GM12878 (cell line): ENCODE measurements at regions not wholly inside any gene's neighbourhood (a gene's known extent, or its start where the extent isn't known, plus 50 kb on each side); places are given as distances from the start of the nearest gene placed in this dataset.

Experiments
- ATAC-seq: fragments of 200-7000 bp; cut with Tn5 transposase; 3 replicates; pipeline ENCODE4 v1.9.1; 2020; ENCODE audit warnings: mild to moderate bottlenecking, moderate library complexity
- BruUV-seq: library from RNA; stranded (reverse); fragments of 400-500 nt; replicated peaks from 2 replicates; lab custom pipeline; 2021; lab: Mats Ljungman, UMichigan
- CTCF ChIA-PET: fragments of 300-600 bp; sonication (Branson Sonifier 250); formaldehyde crosslinking; extraction: SDS; loops from one replicate; lab custom pipeline; 2021; ENCODE audit warnings: inconsistent platforms; lab: Yijun Ruan, JAX
- POLR2A ChIA-PET: fragments of 350-600 bp; formaldehyde crosslinking; extraction: SDS; loops from one replicate; lab custom pipeline; 2021; ENCODE audit warnings: inconsistent platforms; lab: Charles Lee
- RAD21 ChIA-PET: fragments of 300-600 bp; sonication (Branson Sonifier 250); formaldehyde crosslinking; loops from one replicate; lab custom pipeline; 2023; ENCODE audit warnings: antibody characterized with exemption; ENCODE audit not compliant: unreplicated experiment; lab: Charles Lee
- SMC1A ChIA-PET: fragments of 300-600 bp; sonication (Branson Sonifier 250); formaldehyde crosslinking; loops from one replicate; lab custom pipeline; 2023; ENCODE audit not compliant: unreplicated experiment, uncharacterized antibody; lab: Charles Lee
- DNase-seq: peaks from one replicate; pipeline ENCODE4 v3.0.0-alpha.2; 2011; ENCODE audit warnings: low read depth, low spot score
- FAIRE-seq: peaks from 3 replicates; lab custom pipeline; 2011; peaks lifted over from hg19 to GRCh38; lab: Jason Lieb, UNC
- H2AFZ ChIP-seq: 2 replicates; pipeline ENCODE4 v1.6.0; 2011; ENCODE audit warnings: low read depth, low read length, control low read depth; ENCODE audit not compliant: control insufficient read depth
- H3K27ac ChIP-seq: 2 replicates; pipeline ENCODE4 v1.5.1; 2011; ENCODE audit warnings: control low read depth; ENCODE audit not compliant: control insufficient read depth, insufficient read depth
- H3K27me3 ChIP-seq, 2 experiments: replicated peaks in 1 of 2; 2 replicates each; pipeline versions ENCODE4 v1.6.0 to v1.6.1; 2011; ENCODE audit warnings: low read length in 1 of 2; ENCODE audit not compliant: control insufficient read depth in 2 of 2, insufficient read depth in 2 of 2
- H3K36me3 ChIP-seq, 2 experiments: 2 replicates each; pipeline ENCODE4 v1.5.1; 2011; ENCODE audit warnings: low read length in 1 of 2; ENCODE audit not compliant: control insufficient read depth in 2 of 2, insufficient read depth in 2 of 2
- H3K4me1 ChIP-seq: 2 replicates; pipeline ENCODE4 v1.6.1; 2011; ENCODE audit warnings: mild to moderate bottlenecking, low read length, moderate library complexity, mixed read lengths; ENCODE audit not compliant: control insufficient read depth, insufficient read depth
- H3K4me2 ChIP-seq: 2 replicates; pipeline ENCODE4 v1.6.0; 2011; ENCODE audit warnings: control low read depth; ENCODE audit not compliant: control insufficient read depth, insufficient read depth
- H3K4me3 ChIP-seq: fragments of 200-600 bp; sonication (generic); 2 replicates; pipeline ENCODE4 v1.5.1; 2016
- H3K79me2 ChIP-seq: 2 replicates; pipeline ENCODE4 v1.6.0; 2011; ENCODE audit warnings: low read length; ENCODE audit not compliant: control insufficient read depth, insufficient read depth
- H3K9ac ChIP-seq: 2 replicates; pipeline ENCODE4 v1.8.0; 2011; ENCODE audit warnings: low read length, control low read depth, mixed read lengths; ENCODE audit not compliant: control insufficient read depth, insufficient read depth
- H3K9me3 ChIP-seq: replicated peaks from 3 replicates; pipeline ENCODE4 v1.5.1; 2011; ENCODE audit warnings: mild to moderate bottlenecking, low read length; ENCODE audit not compliant: control insufficient read depth, insufficient read depth
- H4K20me1 ChIP-seq: 2 replicates; pipeline ENCODE4 v1.6.0; 2011; ENCODE audit not compliant: control insufficient read depth, insufficient read depth
- ATF7 ChIP-seq: fragments of 450-650 bp; IDR thresholded peaks from 2 replicates; pipeline ENCODE4 v1.6.1; 2016; ENCODE audit warnings: low read depth, mild to moderate bottlenecking
- BACH1 ChIP-seq: fragments of 450-650 bp; IDR thresholded peaks from 2 replicates; pipeline ENCODE4 v1.6.1; 2017; ENCODE audit warnings: mild to moderate bottlenecking, borderline replicate concordance
- BHLHE40 ChIP-seq, 2 experiments: fragments of 450-650 bp in 1 of 2; IDR thresholded peaks; 2 replicates each; pipeline ENCODE4 v1.6.1; 2011 to 2017; ENCODE audit warnings: low read depth in 2 of 2, borderline replicate concordance in 1 of 2, improper control_type of control experiment in 1 of 2, low read length in 1 of 2, mild to moderate bottlenecking in 1 of 2
- CHD4 ChIP-seq: fragments of 200-600 bp; sonication (generic); IDR thresholded peaks from 2 replicates; pipeline ENCODE4 v1.6.1; 2016; ENCODE audit warnings: mild to moderate bottlenecking
- CTCF ChIP-seq, 3 experiments: IDR thresholded peaks in 2 of 3; conservative IDR thresholded peaks in 1 of 3; 2 replicates each; pipeline ENCODE4 v1.5.1; 2011; ENCODE audit warnings: low read depth in 3 of 3, low read length in 3 of 3, mild to moderate bottlenecking in 3 of 3, control low read depth in 2 of 3, moderate library complexity in 2 of 3, inconsistent platforms in 1 of 3, mixed read lengths in 1 of 3; ENCODE audit not compliant: control insufficient read depth in 2 of 3, insufficient read depth in 1 of 3; ENCODE audit errors: extremely low read depth in 1 of 3
- EGR1 ChIP-seq, 2 experiments: IDR thresholded peaks; 1 replicate in 1 of 2; 2 replicates in 1 of 2; pipeline ENCODE4 v1.6.1; 2011 to 2012; ENCODE audit warnings: low read depth in 2 of 2, low read length in 2 of 2, borderline replicate concordance in 1 of 2, mild to moderate bottlenecking in 1 of 2, moderate library complexity in 1 of 2
- GABPA ChIP-seq: IDR thresholded peaks from 2 replicates; pipeline ENCODE4 v1.6.1; 2014; ENCODE audit warnings: antibody characterized with exemption, low read depth, mild to moderate bottlenecking, inconsistent platforms
- GATAD2B ChIP-seq: fragments of 450-650 bp; conservative IDR thresholded peaks from 2 replicates; pipeline ENCODE4 v1.6.1; 2017; ENCODE audit warnings: low read depth, mild to moderate bottlenecking, moderate library complexity
- HDAC6 ChIP-seq: fragments of 200-600 bp; sonication (generic); IDR thresholded peaks from one replicate; pipeline ENCODE4 v1.8.0; 2017; ENCODE audit warnings: antibody characterized with exemption; ENCODE audit not compliant: unreplicated experiment
- MTA2 ChIP-seq: fragments of 450-650 bp; IDR thresholded peaks from 2 replicates; pipeline ENCODE4 v1.6.1; 2016; ENCODE audit warnings: low read depth, mild to moderate bottlenecking, moderate library complexity
- MXI1 ChIP-seq: fragments of 150-350 bp; IDR thresholded peaks from 2 replicates; pipeline ENCODE4 v1.6.1; 2011; ENCODE audit warnings: low read depth, mild to moderate bottlenecking, inconsistent platforms, low read length, improper control_type of control experiment
- NR2C1 ChIP-seq: fragments of 450-650 bp; IDR thresholded peaks from 2 replicates; pipeline ENCODE4 v1.6.1; 2017; ENCODE audit warnings: antibody characterized with exemption, mild to moderate bottlenecking, moderate library complexity
- PKNOX1 ChIP-seq: fragments of 450-650 bp; IDR thresholded peaks from 2 replicates; pipeline ENCODE4 v1.6.1; 2016; ENCODE audit warnings: mild to moderate bottlenecking
- RELA ChIP-seq: fragments of 450-650 bp; IDR thresholded peaks from 2 replicates; pipeline ENCODE4 v1.8.0; 2014; ENCODE audit warnings: borderline replicate concordance; ENCODE audit not compliant: partially characterized antibody
- SREBF1 ChIP-seq: IDR thresholded peaks from 2 replicates; pipeline ENCODE4 v1.6.1; 2012; ENCODE audit warnings: mild to moderate bottlenecking, low read length
- ZNF217 ChIP-seq: fragments of 450-650 bp; IDR thresholded peaks from 2 replicates; pipeline ENCODE4 v1.6.1; 2017; ENCODE audit warnings: antibody characterized with exemption, mild to moderate bottlenecking
- WGBS: methylation state at CpG from one replicate; pipeline ENCODE4 v1.1.6; 2016; ENCODE audit warnings: low lambda C conversion rate; ENCODE audit not compliant: insufficient replicate concordance, insufficient coverage; ENCODE audit errors: missing lambda C conversion rate; 5-methylcytosine and 5-hydroxymethylcytosine counted together
- in situ Hi-C: fragments of 300-500 bp; cut with MboI; formaldehyde crosslinking; loops from 9 replicates; pipeline ENCODE4 v1.14.3; 2018; ENCODE audit warnings: mixed read lengths
- intact Hi-C: fragments of 100-400 bp; cut with micrococcal nuclease; formaldehyde crosslinking; loops from one replicate; pipeline ENCODE4 v1.14.2; 2022; ENCODE audit not compliant: unreplicated experiment
- TF ChIP-seq, protein P1 (sequence below): IDR thresholded peaks from 2 replicates; pipeline ENCODE4 v1.6.1; 2012; ENCODE audit warnings: low read depth, low read length, improper control_type of control experiment

DNA sequence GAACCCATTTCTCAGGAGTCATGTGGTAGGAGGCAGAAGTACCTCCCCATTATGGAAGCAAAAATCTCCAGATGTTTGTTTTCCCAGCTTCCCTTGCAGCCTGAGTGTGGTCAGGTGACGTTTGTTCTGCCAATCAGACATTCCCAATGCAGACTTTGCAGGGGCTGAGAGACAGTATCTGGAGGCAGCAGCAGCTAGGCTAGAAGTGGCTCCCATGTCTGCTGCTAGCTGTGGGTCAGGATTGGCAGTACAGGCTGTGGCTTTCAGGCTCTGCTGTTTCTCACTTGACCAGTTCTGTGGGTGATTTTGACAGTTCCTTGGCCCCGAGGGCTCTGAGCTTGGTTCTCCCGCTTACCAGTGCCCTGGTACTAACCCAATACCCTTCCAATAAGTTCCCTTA, 58.6 kb upstream of the NBPF3 start:
- Histone ChIP-seq H2AFZ (no peak overlapping the region), H3K4me1 (peaks cover 13% of the 10 kb centered on the region), H3K4me3 (no peak overlapping the region), H3K27ac (no peak overlapping the region), H3K27me3 (no peaks in the 10 kb centered on the region; a peak in 1 of 4 replicates), H3K79me2 (no peaks in the 10 kb centered on the region), H3K9ac (no peak overlapping the region), H3K4me2 (no peak overlapping the region), H3K36me3 (no peaks in the 10 kb centered on the region), H4K20me1 (no peaks in the 10 kb centered on the region), H3K9me3 (peaks cover 3% of the 10 kb centered on the region; the same call in 2 of the 3 replicates)
- intact Hi-C loops, result no loop called here
- CTCF ChIA-PET, result interaction anchor here (1.2 to 1.4 kb wide), 3 partner anchors 10 to 111 kb away, joined by 4 to 5 read pairs (median 5); no protein-coding TSS in a partner anchor
- FAIRE-seq (no peak), ATAC-seq (peak; percentile 22; the same call in 1 of the 3 replicates), DNase-seq (no peak)
- in situ Hi-C loops, result no loop called here
- SMC1A ChIA-PET, result interaction anchor here (0.8 kb wide), 1 partner anchor 28 kb away, joined by 3 read pairs; no protein-coding TSS in a partner anchor
- TF ChIP-seq CTCF (IDR thresholded peaks at IDR 0.05 in 2 of 3, conservative IDR thresholded peaks at IDR 0.05 in 1 of 3; ENCODE audit: control insufficient read depth in 2 of 3, extremely low read depth in 1 of 3, insufficient read depth in 1 of 3, low read depth in 3 of 3, low read length in 3 of 3), result no peak
- no peak for TF ChIP-seq PKNOX1
- TF ChIP-seq MXI1, result no peak
- TF ChIP-seq RELA, result no peak
- no peak for TF ChIP-seq GATAD2B
- TF ChIP-seq NR2C1, result no peak
- TF ChIP-seq, protein P1, sequence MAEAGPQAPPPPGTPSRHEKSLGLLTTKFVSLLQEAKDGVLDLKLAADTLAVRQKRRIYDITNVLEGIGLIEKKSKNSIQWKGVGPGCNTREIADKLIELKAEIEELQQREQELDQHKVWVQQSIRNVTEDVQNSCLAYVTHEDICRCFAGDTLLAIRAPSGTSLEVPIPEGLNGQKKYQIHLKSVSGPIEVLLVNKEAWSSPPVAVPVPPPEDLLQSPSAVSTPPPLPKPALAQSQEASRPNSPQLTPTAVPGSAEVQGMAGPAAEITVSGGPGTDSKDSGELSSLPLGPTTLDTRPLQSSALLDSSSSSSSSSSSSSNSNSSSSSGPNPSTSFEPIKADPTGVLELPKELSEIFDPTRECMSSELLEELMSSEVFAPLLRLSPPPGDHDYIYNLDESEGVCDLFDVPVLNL, result no peak
- no peak for TF ChIP-seq HDAC6
- no peak for TF ChIP-seq MTA2
- no peak for TF ChIP-seq BACH1
- TF ChIP-seq EGR1 (IDR thresholded peaks at IDR 0.05; ENCODE audit: borderline replicate concordance in 1 of 2, low read depth in 2 of 2, low read length in 2 of 2), result no peak
- no peak for TF ChIP-seq BHLHE40 (IDR thresholded peaks at IDR 0.05; ENCODE audit: borderline replicate concordance in 1 of 2, low read depth in 2 of 2, low read length in 1 of 2)
- TF ChIP-seq SREBF1, result no peak
- no peak for TF ChIP-seq GABPA
- TF ChIP-seq CHD4, result no peak
- TF ChIP-seq ZNF217, result no peak
- no peak for TF ChIP-seq ATF7
- 4% methylated on average over 3 of the region's 3 CpGs for WGBS
- RAD21 ChIA-PET, result no interaction called here
- POLR2A ChIA-PET, result interaction anchor here (0.7 kb wide), 1 partner anchor 9 kb away, joined by 3 read pairs; no protein-coding TSS in a partner anchor
- no TSS peak for BruUV-seq
